Fibroblast of skin of left biceps (primary cell): ENCODE measurements at regions not wholly inside any gene's neighbourhood (a gene's known extent, or its start where the extent isn't known, plus 50 kb on each side); places are given as distances from the start of the nearest gene placed in this dataset.

Source experiments
- DNase-seq, 2 experiments: peaks; one replicate each; pipeline ENCODE4 v3.0.0-alpha.2; 2013; ENCODE audit warnings: low read depth in 2 of 2

DNA sequence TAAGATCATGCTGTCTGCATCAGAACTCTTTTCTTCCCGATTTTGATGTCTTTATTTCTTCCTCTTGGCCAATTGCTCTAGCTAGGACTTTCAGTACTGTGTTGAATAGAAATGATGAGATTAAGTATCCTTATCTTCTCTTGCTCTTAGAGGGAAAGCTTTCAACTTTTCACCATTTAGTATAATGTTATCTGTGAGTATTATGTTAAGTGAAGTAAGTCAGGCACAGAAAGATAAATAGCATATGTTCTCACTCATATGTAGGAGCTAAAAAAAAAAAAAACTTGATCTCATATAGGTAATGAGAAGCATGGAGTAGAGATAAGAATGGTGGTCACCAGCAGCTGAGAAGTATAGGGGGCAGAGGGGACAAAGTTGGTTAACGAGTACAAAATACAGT lies 1089.5 kb downstream of the TDRD15 start:
- DNase-seq: no peak

DNA sequence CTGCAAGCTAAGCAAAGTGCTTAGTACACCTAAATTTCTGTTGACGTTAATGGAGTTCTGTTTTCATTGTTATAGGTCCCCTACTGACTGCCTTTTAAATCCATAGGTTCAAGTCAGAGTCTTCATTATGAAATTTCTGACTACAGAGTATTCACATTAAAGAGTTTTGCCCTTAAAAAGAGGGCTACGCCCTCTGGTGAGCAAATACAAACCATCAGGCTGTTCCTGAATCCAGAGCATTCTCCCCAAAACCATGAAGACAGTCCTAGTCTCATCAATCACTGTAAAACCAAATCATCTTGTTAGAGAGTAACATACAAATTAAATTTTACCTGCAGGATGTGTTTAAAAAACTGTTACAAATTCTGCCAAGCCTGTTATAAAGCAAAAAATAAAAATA lies 1091.7 kb downstream of the TDRD15 start:
- DNase-seq: no peak

- no peak for DNase-seq
Observed at GRCh38 chr2:22217881-22218280, 1094.1 kb downstream of the TDRD15 start.

- no peak for DNase-seq
Observed at GRCh38 chr2:22221006-22221405, 1097.2 kb downstream of the TDRD15 start.

GRCh38 chr2:22238967-22239366 lies 1115.2 kb downstream of the TDRD15 start:
- DNase-seq: no peak

- no peak for DNase-seq
Observed at GRCh38 chr2:22247466-22247865, 1123.7 kb downstream of the TDRD15 start.

GRCh38 chr2:22248851-22249250 lies 1125.1 kb downstream of the TDRD15 start:
- no peak for DNase-seq

DNA sequence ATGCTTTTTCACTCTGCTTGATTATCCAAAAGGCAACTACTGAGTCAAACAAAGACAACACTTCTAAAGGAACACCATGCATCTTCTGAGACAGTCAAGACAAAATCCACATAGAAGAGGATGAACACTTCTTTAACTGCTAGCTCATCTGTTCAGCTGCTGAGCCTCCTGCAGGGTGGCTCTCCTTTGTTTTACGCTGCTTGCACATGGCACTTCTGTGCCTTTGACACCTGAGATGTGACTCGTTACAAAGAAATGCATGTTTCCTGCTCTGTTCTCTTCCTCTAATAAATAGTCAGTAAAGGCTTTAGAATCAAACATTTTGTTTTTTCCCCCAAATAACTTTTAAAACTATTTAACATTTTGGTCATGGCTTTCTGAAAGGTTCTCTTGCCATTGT lies 1129.4 kb downstream of the TDRD15 start:
- DNase-seq: no peak

DNA sequence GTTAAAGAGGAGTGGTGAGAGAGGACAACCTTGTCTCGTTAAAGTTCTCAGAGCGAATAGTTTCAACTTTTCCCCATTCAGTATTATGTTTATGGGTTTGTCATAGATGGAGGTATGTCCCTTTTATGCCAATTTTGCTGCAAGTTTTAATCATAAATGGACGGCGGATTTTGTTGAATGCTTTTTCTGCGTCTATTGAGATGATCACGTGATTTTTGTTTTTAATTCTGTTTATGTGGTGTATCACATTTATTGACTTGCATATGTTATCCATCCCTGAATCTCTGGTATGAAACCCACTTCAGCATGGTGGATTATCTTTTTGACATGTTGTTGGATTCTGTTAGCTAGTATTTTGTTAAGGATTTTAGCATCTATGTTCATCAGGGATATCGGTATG lies 1123.8 kb upstream of the KLHL29 start:
- DNase-seq: no peak

GRCh38 chr2:22270341-22270740 lies 1114.6 kb upstream of the KLHL29 start:
- DNase-seq: no peak

GRCh38 chr2:22273853-22274252 lies 1111.1 kb upstream of the KLHL29 start:
- DNase-seq: no peak

GRCh38 chr2:22274661-22275060 lies 1110.3 kb upstream of the KLHL29 start:
- DNase-seq: no peak

DNA sequence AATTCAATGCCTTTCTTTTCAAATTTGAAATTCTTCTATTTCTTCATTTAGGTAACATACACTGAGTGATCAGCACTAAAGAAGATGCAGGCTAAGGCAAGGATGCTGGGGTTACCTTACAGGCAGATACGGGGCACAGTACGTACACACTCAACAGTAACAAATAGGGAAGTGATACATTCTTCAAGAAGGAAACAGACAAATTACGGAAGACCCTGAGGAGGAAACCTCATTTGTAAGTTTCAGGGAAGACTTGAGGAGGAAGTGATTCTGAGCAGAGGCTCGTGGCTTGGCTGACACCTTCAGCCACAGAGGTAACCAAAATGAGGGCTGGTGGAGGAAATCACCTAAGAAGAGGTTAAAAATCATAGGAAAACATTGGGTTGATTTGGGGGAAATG lies 1108.3 kb upstream of the KLHL29 start:
- no peak for DNase-seq

DNA sequence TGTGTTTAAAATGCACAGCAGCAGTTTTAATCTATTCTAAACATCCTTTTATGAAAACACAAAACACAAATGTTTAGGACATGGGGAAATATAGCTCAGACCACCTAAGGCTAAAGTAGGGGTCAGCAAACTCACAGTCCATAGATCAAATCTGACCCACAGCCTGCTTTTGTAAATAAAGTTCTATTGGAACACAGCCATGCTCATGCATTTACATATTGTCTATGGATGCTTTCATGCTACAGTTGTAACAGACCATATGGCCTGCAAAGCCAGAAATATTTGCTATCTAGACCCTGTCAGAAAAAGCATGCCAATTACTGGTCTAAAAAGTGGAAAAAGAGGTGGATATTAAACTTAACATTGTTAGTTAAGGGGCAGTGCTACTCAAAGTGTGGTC lies 1105.4 kb upstream of the KLHL29 start:
- no peak for DNase-seq

GRCh38 chr2:22281033-22281432 lies 1103.9 kb upstream of the KLHL29 start:
- DNase-seq: peak; percentile 74 to 77

- DNase-seq: peak in 1 of 2 experiments; percentile 5
Observed at GRCh38 chr2:22282220-22282619, 1102.8 kb upstream of the KLHL29 start.

GRCh38 chr2:22282916-22283315 lies 1102.1 kb upstream of the KLHL29 start:
- DNase-seq: no peak

- DNase-seq: no peak
Observed at GRCh38 chr2:22283436-22283835, 1101.5 kb upstream of the KLHL29 start.

- DNase-seq: no peak
Observed at GRCh38 chr2:22290302-22290701, 1094.7 kb upstream of the KLHL29 start.

GRCh38 chr2:22290909-22291473 lies 1094.0 kb upstream of the KLHL29 start:
- no peak for DNase-seq

DNA sequence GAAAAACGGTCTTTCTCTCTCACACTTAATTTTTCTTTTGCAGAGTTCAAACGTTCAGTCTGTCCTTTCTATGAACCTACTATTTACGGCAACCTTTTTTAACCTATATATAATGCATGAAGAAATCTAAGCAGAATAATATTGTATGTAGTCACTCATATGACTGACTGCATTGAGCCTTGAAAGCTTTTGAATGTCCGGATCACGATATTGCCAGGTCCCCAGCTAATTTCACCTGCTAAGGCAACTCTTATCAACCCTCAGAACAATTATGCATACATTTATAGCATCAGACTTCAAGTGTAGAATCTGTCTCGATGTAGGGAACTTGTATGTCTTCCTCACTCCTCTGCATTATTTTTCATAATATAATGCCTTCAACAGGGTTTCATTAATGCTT lies 1083.8 kb upstream of the KLHL29 start:
- DNase-seq: no peak

DNA sequence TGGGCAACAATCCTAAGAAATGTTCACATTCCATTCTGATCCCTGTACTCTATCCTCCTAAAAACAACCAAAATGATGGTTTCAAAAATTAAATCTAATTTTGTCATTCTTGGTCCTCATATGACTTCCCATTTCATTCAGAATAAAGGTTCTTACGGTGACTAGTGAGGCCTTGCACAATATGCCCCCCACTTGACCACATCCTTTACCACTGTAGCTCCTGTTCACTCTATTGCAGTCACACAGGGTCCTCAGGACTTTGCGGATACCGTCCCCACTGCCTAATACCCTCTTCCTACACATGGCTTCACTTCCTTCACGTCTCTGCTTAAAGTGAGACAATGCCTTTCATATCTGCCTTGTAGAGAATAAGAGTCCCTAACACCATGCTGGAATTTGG lies 1058.7 kb upstream of the KLHL29 start:
- no peak for DNase-seq

GRCh38 chr2:22329211-22330154 lies 1055.5 kb upstream of the KLHL29 start:
- DNase-seq: no peak
